ENCODE measurements at regions not wholly inside any gene's neighbourhood (a gene's known extent, or its start where the extent isn't known, plus 50 kb on each side); places are given as distances from the start of the nearest gene placed in this dataset.

DNA sequence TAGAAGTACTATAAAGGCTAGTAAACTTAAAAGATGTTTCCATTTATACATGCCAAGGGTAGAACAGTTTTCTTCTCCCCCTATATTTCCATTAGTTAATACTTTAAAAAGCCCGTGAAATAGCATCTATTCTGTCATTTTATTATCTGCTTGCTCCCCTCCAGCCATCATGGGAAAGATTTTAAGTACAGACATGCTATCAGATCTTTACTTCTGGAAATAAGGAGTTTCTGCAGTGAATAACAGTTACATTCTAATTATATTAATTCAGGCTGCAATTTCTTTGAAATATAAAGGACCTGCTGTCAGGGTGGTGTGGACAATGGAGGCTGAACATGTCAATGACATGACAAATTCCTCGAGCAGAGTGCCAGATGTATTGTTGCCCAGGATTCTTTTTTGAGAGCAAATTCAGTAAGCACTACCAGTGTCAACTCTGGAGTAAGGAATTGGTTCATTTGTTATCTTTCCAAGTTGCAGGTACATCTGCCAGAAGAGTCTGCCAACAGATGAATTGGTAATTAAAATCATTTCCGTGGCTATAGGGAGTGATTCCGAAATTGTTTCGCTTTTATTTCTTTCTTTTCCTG is 151.3 kb downstream of the BTG1 start:
- no peak for DNase-seq

DNA sequence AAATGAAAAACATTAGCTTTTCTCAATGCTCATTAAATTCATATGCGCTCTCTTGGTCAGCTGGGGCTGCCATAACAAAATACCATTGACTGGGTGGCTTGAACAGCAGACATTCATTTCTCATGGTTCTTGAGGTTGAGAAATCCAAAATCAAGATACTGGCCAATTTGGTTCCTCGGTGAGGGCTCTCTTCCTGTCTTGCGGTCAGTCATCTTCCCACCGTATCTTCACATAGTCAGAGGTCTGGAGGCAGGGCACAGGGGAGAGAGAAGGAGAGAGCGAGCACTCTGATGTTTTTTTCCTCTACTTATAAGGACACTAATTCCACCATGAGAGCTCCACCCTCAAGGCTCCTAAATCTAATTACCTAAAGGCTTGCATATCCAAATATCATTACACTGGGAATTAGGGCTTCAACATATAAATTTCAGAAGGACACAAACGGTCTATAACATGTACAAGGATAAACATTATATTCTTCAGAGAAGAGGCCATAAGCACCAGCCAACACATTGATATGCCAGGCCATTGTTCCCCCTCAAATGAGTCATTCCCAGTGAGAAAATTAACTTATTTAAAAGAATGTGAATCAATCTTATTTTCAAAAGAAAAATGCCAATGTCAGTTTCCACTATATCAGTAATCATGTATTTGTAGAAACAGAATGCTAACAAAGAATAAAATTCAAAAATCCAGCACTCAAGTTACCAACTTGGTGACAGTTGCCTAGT is 152.2 kb downstream of the BTG1 start:
- DNase-seq, result no peak

DNA sequence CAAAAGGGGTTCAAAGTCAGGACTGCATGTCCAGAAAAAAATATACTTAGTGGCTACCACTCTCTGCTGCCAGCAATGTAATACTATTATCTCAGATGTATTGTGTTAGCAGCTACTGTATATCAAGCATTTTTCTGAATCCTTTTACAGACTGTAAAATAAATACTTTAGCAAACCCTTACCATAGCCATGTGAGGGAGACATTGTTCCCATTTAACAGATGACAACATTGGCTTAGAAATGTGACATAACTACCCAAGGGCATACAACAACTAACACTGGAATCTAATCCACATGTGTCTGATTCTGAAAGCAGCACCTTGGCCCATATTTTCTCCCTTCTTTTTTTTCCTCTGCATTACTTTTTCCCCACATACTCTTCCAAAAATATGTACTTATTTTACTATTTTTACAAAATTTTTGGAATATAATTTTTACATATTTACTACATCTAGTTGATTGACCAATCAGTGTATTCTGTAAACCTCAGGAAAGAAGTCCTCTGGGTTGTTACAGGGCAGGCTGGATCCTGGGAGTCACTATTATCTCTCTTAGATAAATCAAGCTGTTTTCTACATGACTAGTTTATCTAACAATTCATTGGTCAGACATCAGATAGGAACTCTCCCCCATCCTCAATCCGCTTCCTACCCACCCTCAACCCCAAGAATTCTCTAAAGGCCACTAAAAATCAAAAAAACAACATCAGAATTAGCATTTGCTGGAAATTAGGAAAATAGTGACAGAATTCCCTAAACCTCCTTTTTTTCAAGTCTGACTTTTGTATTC is 154.1 kb downstream of the BTG1 start:
- no peak for DNase-seq

DNA sequence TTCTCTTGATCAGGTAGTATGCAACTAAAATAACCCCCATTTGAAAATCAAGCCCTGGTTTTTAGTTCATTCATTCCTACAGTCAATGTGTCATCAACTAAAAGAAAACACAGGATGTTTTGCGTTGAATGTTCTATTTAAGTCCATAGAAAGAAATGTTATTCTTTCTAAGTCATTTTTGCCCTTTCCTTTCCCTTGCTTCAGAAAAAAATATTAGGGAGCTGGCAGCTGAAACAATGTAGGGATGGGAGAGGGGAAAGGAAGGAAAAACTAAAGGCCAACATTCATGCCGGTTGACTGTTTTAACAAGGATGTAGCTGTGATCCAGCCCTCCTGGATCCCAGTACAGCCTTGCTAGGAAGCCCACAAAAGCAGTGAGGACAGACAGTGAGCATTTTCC is 155.1 kb downstream of the BTG1 start:
- DNase-seq, result no peak

DNA sequence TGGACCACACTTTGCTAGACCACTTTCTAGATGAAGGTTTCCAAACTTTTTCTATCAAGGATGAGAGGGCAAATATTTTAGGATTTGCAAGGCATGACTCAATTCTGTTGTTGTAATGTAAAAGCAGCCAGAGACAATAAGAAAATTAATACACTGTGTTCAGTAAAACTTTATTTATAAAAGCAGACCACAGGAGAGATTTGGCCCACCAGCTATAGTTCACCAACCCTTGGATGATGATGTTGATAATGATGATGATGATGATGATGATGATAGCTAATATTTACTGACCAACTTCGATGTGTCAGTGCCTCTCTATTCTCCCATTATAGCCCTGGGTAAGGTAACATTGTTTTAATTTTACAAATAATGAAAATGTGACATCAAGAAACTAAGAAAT is 156.5 kb downstream of the BTG1 start:
- DNase-seq, result no peak

DNA sequence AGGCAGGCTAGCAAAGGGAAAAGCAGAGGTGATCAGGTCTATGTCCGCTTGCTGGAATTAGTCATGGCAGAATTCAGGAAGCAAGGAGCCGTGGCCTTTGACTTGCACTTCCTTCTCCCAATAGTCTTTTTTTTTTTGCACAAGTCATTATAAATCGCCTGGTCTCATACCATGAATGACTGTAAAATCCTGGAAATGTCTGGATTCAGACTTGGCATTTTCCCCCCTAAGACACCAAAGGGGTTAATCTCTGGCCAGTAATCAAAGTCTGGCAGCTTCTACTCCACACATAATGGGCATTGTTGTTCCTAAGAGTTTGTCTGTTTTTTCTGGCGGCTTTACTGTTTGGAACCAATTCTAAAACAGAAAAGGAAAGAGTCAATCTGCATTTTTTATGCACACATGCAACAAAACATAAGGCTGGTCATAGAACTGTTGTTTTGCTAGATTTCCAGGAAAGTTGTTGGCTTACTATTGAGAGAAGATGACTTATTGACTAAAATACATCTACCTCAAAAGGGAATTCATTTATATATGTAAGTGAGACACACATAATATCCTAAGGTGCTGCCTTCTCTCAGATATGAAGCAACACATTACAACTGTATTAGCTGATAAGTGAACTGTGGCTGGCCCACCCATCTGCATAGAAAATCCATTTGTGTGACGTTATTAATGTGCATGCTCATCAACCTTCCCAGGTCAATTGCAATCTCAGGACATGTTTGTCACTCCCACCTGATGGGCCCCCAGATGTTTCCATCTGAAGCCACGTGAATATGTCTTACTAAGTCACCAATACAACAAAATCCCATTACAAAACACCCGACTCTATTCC is 157.3 kb downstream of the BTG1 start:
- no peak for DNase-seq

DNA sequence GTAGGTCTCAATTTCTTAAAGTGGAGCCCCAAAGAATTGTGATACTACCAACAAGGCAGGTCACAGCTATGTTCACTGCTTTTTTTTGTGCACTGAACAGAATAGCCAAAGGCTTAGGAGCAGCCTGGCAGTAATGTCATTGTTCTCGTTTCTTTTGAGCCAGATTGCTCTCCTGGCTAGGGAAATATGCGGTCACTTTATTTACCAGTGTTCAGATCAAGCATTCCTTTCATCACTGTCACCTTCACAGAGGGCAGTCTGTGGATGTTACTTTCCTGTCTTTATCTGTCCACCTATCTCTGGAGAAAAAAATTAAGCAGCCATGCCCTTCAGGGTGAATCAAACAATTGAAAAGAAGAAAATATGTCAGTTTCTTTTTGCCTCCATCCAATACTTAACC is 159.6 kb downstream of the BTG1 start:
- no peak for DNase-seq

DNA sequence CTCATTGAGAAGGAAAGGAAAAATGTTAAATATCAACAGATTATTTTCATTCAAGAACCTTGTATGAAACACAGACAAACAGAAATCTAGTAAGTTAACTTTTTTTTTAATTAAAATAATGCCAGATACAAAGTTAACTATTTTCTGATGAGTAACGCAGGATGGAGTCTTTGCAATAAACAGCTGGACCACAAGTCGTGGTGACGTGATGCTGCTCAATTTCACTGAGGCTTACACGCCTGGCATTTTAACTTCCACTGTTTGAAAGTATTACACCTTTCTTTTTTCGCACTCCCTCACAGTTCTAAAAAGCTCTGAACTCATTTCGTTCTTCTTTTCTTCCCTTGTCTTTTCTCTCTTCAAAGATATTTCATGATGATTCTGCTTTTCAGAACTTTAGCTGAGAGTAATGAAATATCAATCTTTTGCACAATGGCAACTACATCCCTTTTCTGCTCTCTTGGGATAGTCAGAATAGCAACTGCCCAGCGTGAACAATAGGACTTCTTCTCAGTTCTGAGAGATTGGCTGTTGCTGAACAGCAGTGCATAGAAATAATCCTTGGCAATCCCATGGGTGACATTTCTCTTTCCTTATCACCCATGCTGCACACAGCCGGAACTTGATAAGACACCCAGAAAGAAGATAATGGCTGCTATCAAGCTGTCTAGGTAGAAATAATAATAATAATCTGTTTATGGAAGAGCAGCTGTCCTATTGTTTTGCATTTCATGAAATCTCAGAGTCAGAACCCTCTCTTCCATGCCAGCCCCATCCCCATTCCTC is 160.5 kb downstream of the BTG1 start:
- DNase-seq, result no peak

DNA sequence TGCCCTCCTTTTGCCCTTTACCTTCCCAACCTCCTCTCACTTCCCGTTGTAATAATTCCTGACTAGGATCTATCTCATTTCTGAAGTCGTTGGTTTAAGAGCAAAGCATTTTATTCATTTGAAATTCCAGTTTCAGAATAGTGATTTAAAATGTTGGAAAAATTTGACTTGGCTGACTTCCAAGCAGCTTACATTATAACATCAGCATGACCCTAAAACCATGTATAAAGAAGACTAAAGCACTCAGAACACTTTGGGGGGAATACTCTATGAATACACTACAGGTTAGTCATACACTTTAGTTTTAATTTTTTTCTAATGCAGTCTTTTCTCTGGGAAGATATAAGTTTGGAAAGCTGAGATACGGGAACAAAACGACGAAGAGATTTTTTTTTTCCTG is 161.1 kb downstream of the BTG1 start:
- DNase-seq, result no peak

DNA sequence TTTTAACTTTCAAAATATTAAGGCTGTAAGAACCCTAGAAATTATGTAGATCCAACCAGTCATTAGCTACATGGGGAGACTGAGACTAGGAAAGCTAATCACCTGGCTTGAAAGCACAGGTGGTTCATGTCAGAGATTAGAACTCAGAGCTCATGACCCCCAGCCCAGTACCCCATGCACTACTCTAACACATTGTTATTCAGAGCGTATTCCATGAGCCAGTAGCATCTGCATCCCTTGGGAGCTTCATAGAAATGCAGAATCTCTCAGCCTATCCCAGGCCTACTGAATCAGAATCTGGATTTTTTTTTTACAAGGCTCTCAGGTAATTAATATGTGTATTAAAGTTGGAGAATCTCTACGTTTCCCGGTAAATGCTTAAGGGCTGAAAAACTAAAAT is 161.7 kb downstream of the BTG1 start:
- no peak for DNase-seq

DNA sequence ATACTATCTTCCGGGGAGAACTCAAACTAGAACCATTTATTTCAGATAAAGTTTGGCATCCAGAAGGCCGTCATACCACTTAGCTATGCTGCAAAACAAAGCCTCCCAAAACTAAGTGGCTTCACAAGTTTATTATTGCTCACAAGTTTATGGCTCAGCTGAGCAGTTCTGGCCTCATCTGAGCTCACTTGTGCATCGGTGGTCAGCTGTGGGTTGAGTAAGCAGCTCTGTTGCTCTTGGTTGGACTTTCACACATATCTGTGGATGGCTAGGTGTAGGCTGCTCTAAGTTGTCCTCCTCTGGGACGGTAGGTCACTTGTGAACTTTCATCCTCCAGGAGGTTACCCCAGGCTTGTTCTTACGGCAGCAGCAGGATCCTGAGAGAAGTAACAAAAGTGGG is 162.7 kb downstream of the BTG1 start:
- DNase-seq, result no peak

DNA sequence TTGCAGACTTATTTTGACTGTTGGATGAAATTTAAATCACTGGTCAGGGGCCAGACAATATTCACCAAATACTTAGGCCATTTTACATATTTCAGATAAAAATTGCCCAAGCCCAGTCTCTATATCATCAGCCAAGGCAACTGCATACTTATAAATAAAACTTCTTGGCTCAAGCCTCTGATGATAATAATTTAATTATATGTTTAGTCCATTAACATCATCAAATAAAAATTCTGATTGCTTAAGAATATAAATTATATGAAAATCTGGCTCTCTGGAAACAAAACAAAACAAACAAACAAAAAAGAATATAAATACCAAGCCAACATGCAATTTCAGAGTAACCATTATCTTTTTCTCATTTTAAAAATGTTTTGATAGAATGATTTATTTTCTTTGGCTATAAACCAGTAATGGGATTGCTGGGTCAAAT is 165.2 kb downstream of the BTG1 start:
- no peak for DNase-seq

DNA sequence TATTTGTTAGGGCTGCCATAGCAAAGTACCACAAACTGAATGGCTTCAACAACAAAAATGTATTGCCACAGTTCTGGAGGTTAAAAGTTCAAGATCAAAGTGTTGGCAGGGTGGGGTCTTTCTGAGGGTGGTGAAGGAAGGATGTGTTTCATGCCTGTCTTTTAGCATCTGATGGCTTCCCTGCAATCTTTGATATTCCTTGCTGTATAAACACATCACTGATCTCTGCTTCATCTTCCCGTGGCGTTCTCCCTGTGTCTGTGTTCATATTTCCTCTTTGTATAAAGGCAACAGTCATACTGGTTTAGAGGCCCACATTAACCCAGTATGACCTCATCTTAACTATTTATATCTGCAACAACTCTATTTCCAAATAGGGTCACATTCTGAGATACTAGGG is 167.5 kb downstream of the BTG1 start:
- no peak for DNase-seq

DNA sequence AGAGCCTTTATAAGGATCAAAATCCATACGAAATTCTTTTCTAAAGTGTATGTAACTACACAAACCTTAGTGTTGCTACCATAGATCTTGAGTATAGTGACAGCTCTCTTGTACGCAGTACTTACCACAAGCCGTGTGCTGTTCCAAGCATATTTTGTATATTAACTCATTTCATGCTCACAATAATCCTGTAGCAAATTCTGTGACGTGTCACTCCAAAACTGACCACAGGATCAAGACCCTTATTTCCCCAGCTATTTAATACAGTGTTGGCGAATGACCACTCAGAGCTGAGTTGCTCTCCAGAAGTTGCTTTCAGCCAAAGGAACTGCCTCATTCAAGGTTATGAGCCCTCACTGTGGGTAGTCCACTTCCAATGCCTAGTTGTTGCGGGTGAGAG is 169.8 kb downstream of the BTG1 start:
- DNase-seq, result no peak

DNA sequence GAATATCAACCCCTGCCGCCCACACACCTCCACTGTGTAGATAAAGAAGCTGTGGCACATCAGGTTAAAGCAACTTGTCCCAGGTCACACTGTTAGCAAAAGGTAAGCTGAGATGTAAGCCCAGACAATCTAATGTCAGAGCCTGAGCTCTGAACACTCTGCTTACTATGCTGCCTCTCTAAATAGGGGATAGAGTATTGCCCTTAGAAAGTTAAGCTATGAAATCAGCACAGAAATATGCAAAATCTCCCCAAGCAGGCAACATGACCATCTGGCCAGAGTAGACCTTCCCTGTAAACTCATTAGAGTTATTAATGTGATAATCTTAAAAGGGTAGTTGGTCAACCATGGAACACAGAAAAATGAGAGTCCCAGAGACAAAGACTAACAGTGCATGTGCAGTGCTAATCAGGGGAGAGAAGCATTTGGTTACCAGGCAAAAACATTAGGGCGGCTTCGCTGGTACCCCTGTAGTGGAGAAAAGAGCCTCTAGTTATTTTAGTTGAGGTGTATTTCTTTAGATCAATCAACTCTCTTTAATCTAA is 171.0 kb downstream of the BTG1 start:
- DNase-seq, result no peak

DNA sequence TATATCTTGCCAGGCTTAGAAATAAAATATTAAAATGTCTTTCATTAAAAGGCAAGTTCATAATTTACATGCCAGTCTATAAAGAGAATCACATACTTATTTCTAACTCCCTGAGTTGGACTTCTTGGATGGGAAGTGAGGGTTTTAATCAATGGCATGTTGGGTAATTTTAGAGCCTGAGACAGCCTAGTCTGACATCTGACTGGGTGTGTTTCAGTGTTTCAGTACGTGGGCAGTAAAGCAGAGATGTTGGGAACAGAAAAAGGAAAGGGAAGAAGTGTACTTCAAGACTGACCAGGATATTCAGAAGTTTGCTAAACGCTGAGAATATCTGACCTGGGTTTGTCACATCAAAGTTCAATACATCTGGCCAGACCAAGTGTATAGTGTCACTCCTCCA is 171.8 kb downstream of the BTG1 start:
- no peak for DNase-seq

DNA sequence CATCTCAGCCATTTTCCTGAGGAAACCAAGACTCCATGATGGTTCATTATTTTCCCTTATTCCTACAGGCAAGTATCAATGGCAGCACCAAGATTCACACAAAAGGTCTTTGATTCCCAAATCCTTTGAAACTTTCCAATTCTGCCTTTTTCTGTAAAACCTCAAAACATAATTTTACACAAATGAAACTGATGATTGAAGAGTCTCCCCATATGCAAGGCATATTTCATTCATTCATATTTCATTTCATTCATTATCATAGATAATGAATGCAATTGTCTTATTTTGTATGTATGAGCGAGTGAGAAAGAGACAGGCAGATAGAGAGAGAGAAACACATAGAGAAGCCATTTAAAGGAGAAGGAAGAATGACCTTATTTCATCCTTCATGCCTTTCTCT is 172.8 kb downstream of the BTG1 start:
- no peak for DNase-seq

DNA sequence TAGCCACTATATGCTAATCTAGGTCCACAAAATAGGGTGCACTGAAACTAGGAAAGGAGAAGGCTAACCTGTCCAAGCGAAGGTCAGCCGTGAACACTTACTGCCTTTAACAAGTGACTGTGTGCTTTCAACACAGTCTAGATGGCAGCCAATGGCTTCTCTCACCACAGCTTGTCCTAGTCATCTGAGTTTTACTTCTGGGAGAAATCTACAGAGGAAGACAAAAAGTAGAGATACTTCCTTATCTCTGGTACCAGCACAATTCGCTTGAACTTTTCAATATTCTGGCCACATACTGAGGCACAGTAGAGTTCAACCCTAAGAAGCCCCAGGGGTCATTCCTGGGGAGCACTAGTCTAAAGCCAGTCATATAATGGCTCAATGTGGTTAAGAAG is 176.9 kb downstream of the BTG1 start:
- DNase-seq, result no peak

DNA sequence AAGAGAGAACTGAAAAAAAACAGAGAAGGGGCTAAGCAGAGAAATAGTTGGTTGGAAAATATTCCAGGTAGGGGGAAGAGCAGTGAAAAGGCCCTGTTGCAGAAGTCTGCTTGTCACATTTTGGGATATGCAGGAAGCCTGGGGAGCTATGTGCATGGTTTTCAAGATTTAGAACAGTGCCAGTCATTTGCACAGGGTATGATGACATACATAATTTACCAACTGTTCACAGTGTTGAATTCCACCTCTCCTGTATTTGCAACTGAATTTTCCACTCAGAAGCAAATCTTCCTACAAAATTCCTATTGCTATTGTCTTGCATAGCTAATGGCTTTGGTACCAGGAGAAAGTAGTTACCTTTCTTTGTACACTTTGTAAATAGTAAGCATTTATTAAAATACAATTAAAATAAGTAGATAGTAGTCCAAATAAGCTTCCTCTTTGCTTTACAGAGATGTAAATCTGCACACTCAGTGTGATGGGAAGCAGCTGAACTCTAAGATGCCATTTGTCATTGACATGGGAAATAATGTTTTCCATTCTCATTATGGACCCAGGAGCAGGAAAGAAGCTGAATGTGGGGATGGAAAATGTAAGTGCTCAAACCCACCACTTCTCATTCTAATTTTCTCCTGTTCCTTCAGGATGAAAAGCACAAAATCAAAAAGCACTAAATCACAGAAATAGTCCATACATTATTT is 177.4 kb downstream of the BTG1 start:
- no peak for DNase-seq

DNA sequence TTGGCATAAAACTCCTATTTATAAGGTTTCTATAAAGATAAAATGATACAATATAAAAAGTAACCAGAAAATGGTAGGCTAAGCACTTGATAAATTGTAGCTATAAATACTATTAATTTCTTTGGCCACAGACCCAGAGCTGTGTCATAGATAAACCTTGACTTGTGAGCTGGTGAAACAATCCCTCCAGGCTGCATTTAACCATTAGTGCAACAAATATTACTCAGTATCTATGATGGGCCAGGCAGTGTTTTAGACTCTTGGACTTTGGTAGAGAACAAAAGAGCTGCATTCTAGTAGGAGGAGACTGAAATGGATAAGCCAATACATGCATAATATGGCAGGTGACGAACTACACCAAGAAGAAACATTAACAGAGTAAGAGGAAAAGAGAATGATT is 178.1 kb downstream of the BTG1 start:
- no peak for DNase-seq

DNA sequence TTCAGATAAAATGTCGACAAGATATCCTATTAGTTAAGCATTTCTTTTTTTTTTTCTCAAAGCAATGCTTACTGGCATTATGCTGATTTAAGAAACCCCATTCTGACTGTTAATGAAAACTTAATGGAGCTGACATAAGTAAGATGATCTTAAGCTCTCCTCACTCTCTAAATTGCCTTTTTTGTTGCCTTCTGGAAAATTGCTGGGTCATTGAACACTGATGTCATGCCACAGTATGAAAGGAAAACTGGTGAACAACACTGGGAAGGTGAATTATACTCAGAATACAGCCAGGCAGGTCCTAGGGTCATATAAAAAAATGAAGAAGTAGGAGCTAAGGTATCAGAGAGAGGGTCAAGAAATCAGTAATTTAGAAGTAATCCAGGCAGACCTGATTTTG is 179.9 kb downstream of the BTG1 start:
- no peak for DNase-seq

DNA sequence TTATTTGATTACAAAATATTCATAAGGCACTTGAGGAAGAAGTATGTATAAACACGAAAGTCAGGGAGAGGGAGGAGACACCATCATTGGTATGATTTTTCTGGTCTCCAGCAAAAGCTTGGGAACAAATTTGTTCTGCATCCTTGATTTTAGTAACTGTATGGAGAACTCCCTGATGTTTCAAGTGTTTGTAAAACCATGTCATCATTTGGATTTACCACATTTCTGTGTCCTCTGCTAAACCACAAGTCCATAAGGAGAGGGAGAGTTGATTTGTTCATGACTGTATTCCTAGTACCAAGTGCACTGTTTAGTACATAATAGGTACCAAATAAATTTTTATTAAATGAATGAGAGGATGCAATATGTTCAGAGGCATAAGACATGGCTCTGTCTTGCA is 181.1 kb downstream of the BTG1 start:
- DNase-seq, result no peak

All from NCI-H1436 (cell line).